GM23338 (cell line): ENCODE measurements at regions not wholly inside any gene's neighbourhood (a gene's known extent, or its start where the extent isn't known, plus 50 kb on each side); places are given as distances from the start of the nearest gene placed in this dataset.

Experiments
- ATAC-seq: fragments of 200-7000 bp; cut with Tn5 transposase; 3 replicates; pipeline ENCODE4 v1.9.1; 2020
- DNase-seq: peaks from one replicate; pipeline ENCODE4 v3.0.0-alpha.2; 2015; ENCODE audit warnings: low spot score
- H2AFZ ChIP-seq: fragments of 200-600 bp; sonication (generic); 2 replicates; pipeline ENCODE4 v1.8.0; 2016; ENCODE audit warnings: antibody characterized with exemption, mild to moderate bottlenecking, moderate library complexity
- H3F3A ChIP-seq: fragments of 200-600 bp; sonication (generic); replicated peaks from 2 replicates; pipeline ENCODE4 v1.8.0; 2017; ENCODE audit warnings: antibody characterized with exemption, mixed run types, low read depth
- H3K27ac ChIP-seq: fragments of 200-600 bp; sonication (generic); 2 replicates; pipeline ENCODE4 v1.6.1; 2016; ENCODE audit warnings: low read depth
- H3K27me3 ChIP-seq: fragments of 200-600 bp; sonication (generic); 2 replicates; pipeline ENCODE4 v1.8.0; 2016; ENCODE audit warnings: mild to moderate bottlenecking, mixed run types, moderate library complexity; ENCODE audit not compliant: insufficient read depth
- H3K36me3 ChIP-seq: fragments of 200-600 bp; sonication (generic); 2 replicates; pipeline ENCODE4 v1.8.0; 2016; ENCODE audit warnings: mild to moderate bottlenecking; ENCODE audit not compliant: insufficient read depth
- H3K4me1 ChIP-seq: fragments of 200-600 bp; sonication (generic); 2 replicates; pipeline ENCODE4 v1.8.0; 2016; ENCODE audit warnings: mild to moderate bottlenecking, moderate library complexity; ENCODE audit not compliant: insufficient read depth
- H3K4me2 ChIP-seq: fragments of 200-600 bp; sonication (generic); 2 replicates; pipeline ENCODE4 v1.7.1; 2017; ENCODE audit warnings: mixed run types
- H3K4me3 ChIP-seq: fragments of 200-600 bp; sonication (generic); 2 replicates; pipeline ENCODE4 v1.6.1; 2016; ENCODE audit warnings: mixed run types
- H3K79me2 ChIP-seq: fragments of 200-600 bp; sonication (generic); replicated peaks from 2 replicates; pipeline ENCODE4 v1.8.0; 2017; ENCODE audit warnings: mild to moderate bottlenecking; ENCODE audit not compliant: insufficient read depth
- H3K9me2 ChIP-seq: fragments of 200-600 bp; sonication (generic); 2 replicates; pipeline ENCODE4 v1.8.0; 2017; ENCODE audit not compliant: insufficient read depth
- H4K20me1 ChIP-seq: fragments of 200-600 bp; sonication (generic); replicated peaks from 2 replicates; pipeline ENCODE4 v1.8.0; 2017; ENCODE audit warnings: mild to moderate bottlenecking; ENCODE audit not compliant: insufficient read depth
- H3K27ac Mint-ChIP-seq: 2 replicates; pipeline ENCODE4 v1.8.0; 2020; ENCODE audit warnings: inconsistent platforms, mild to moderate bottlenecking, moderate library complexity, mixed read lengths
- H3K27me3 Mint-ChIP-seq: 3 replicates; pipeline ENCODE4 v1.8.0; 2022; ENCODE audit warnings: low read depth, mild to moderate bottlenecking, moderate library complexity, mixed read lengths, inconsistent platforms; ENCODE audit not compliant: insufficient read depth, poor library complexity
- H3K36me3 Mint-ChIP-seq: 3 replicates; pipeline ENCODE4 v1.8.0; 2021; ENCODE audit warnings: low read depth, mild to moderate bottlenecking, inconsistent platforms, moderate library complexity, mixed read lengths
- H3K4me1 Mint-ChIP-seq: 3 replicates; pipeline ENCODE4 v1.8.0; 2020; ENCODE audit warnings: mild to moderate bottlenecking, inconsistent platforms, mixed read lengths
- H3K4me3 Mint-ChIP-seq: 3 replicates; pipeline ENCODE4 v1.8.0; 2021; ENCODE audit warnings: moderate library complexity, mild to moderate bottlenecking, inconsistent platforms, mixed read lengths
- H3K9me3 Mint-ChIP-seq: 3 replicates; pipeline ENCODE4 v1.8.0; 2020; ENCODE audit warnings: moderate library complexity, mild to moderate bottlenecking, inconsistent platforms, mixed read lengths
- CREB1 ChIP-seq: fragments of 250-450 bp; sonication (Bioruptor Pico); IDR thresholded peaks from 2 replicates; pipeline ENCODE4 v1.5.0; 2020; ENCODE audit warnings: low read depth, mild to moderate bottlenecking, moderate library complexity
- CTCF ChIP-seq, 2 experiments: fragments of 200-600 bp in 1 of 2; sonication (generic) in 1 of 2; conservative IDR thresholded peaks; 2 replicates each; pipeline versions ENCODE4 v1.5.1 to v1.6.1; 2016 to 2017; ENCODE audit warnings: antibody characterized with exemption in 2 of 2, low read depth in 2 of 2, mild to moderate bottlenecking in 2 of 2, moderate library complexity in 1 of 2
- ETS1 ChIP-seq: IDR thresholded peaks from 2 replicates; pipeline ENCODE4 v1.6.1; 2016; ENCODE audit warnings: antibody characterized with exemption
- EZH2 ChIP-seq: fragments of 200-600 bp; sonication (generic); IDR thresholded peaks from one replicate; pipeline ENCODE4 v1.8.0; 2017; ENCODE audit warnings: antibody characterized with exemption, mild to moderate bottlenecking, low read depth; ENCODE audit not compliant: unreplicated experiment
- EZH2phosphoT487 ChIP-seq: fragments of 200-600 bp; sonication (generic); IDR thresholded peaks from one replicate; pipeline ENCODE4 v1.8.1; 2018; ENCODE audit warnings: antibody characterized with exemption; ENCODE audit not compliant: unreplicated experiment
- JUNB ChIP-seq: IDR thresholded peaks from one replicate; pipeline ENCODE4 v1.6.1; 2016; ENCODE audit warnings: antibody characterized with exemption; ENCODE audit not compliant: unreplicated experiment
- NANOG ChIP-seq: IDR thresholded peaks from 2 replicates; pipeline ENCODE4 v1.6.1; 2016; ENCODE audit warnings: antibody characterized with exemption, borderline replicate concordance
- POLR2AphosphoS5 ChIP-seq: IDR thresholded peaks from 2 replicates; pipeline ENCODE4 v1.6.1; 2016; ENCODE audit warnings: antibody characterized with exemption, low read depth
- REST ChIP-seq: IDR thresholded peaks from one replicate; pipeline ENCODE4 v1.6.1; 2018; ENCODE audit warnings: antibody characterized with exemption; ENCODE audit not compliant: unreplicated experiment
- STAT1 ChIP-seq: IDR thresholded peaks from one replicate; pipeline ENCODE4 v1.6.1; 2016; ENCODE audit warnings: antibody characterized with exemption; ENCODE audit not compliant: unreplicated experiment
- ZNF114 ChIP-seq: fragments of 250-450 bp; sonication (Bioruptor Pico); IDR thresholded peaks from 2 replicates; pipeline ENCODE4 v1.5.0; 2020; ENCODE audit warnings: mild to moderate bottlenecking, moderate library complexity
- ZNF331 ChIP-seq: fragments of 250-450 bp; sonication (Bioruptor Pico); IDR thresholded peaks from 2 replicates; pipeline ENCODE4 v1.5.0; 2020; ENCODE audit warnings: low read depth, mild to moderate bottlenecking, moderate library complexity

- TF ChIP-seq STAT1 (no peak), CREB1 (CRISPR knock-in tag) (no peak), JUNB (no peak), ZNF331 (CRISPR knock-in tag) (no peak), CTCF (conservative IDR thresholded peaks at IDR 0.05; ENCODE audit: low read depth in 2 of 2) (no peak), ETS1 (no peak), REST (no peak), ZNF114 (CRISPR knock-in tag) (no peak)
Measured at GRCh38 chr7:42693722-42694121, 218.1 kb downstream of the C7orf25 start (continued).

GRCh38 chr7:42692621-42693020, 219.2 kb downstream of the C7orf25 start:
- Histone ChIP-seq H3K27ac (no peak overlapping the region), H3K4me2 (no peak overlapping the region), H3K9me2 (0 out of 2 replicates have a peak, but pooled peaks cover 4% of the 10 kb centered on the region), H2AFZ (peak overlapping the region; percentile 63), H3K27me3 (peaks cover 6% of the 10 kb centered on the region; the same call in 1 of the 2 replicates), H4K20me1 (no peaks in the 10 kb centered on the region), H3F3A (no peaks in the 10 kb centered on the region), H3K36me3 (no peaks in the 10 kb centered on the region), H3K79me2 (no peaks in the 10 kb centered on the region), H3K4me1 (peaks cover 13% of the 10 kb centered on the region), H3K4me3 (no peak overlapping the region)
- H3K9me3 Mint-ChIP-seq, result no peaks in the 10 kb centered on the region
- H3K4me3 Mint-ChIP-seq, result no peak overlapping the region
- no peak for DNase-seq
- no peak overlapping the region for H3K27ac Mint-ChIP-seq
- ATAC-seq, result no peak
- H3K4me1 Mint-ChIP-seq, result peaks cover 17% of the 10 kb centered on the region
- peaks cover 4% of the 10 kb centered on the region for H3K27me3 Mint-ChIP-seq
- H3K36me3 Mint-ChIP-seq, result no peaks in the 10 kb centered on the region
- TF ChIP-seq CREB1 (CRISPR knock-in tag) (no peak), JUNB (no peak), STAT1 (no peak), EZH2phosphoT487 (no peak), NANOG (no peak), ETS1 (no peak), CTCF (conservative IDR thresholded peaks at IDR 0.05; ENCODE audit: low read depth in 2 of 2) (no peak), ZNF114 (CRISPR knock-in tag) (no peak), EZH2 (no peak), POLR2AphosphoS5 (no peak), ZNF331 (CRISPR knock-in tag) (no peak)
